CD4-positive, alpha-beta T cell treated with Interleukin-10 for 1 hour (primary cell): ENCODE measurements at regions not wholly inside any gene's neighbourhood (a gene's known extent, or its start where the extent isn't known, plus 50 kb on each side); places are given as distances from the start of the nearest gene placed in this dataset.
A peak's percentile ranks its signal among the peaks of the same experiment; 100 is the strongest.

ENCODE experiments used
- DNase-seq: peaks from one replicate; pipeline ENCODE4 v3.0.0-alpha.2; 2020

- DNase-seq, result no peak
These were observed 103.8 kb upstream of the GPR26 start for GRCh38 chr10:123562387-123562786.

DNA sequence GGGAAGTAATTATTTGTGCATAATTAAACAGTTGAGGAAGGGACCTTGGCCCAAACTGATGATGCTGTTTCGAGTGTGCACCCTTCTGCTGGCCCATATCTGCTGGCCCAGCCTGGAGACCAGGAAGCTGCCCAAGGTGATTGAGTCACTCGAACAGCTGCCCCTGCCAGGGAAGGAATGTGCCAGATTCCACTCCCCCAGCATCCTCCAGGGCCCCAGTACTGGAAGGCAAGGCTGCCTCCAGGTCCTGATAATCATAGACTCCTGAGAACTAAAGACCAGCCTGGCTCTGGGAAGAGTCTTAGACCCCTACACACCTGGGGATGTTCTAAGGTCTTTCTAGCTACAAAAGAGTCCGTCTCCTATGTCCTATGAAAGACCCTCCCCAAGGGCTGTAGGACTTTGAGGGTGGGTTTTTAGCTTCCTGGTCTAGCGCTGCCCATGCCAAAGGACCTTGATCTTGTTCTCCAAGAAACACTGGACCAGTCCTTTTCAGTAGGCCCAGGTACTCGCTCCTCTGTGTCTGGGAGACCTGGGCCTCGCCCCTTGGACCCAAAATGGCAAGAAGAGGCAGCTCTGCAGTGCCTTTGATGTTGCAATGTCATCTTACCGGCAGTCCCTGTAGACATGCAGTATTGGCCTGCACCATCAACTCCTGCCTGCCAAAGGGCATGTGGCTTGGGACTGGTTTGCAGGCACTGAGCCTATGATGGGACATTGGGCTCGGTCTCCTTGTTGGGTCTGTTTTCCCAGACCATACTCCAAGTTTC, 103.2 kb upstream of the GPR26 start:
- no peak for DNase-seq

GRCh38 chr10:123563581-123563855, 102.6 kb upstream of the GPR26 start:
- DNase-seq, result no peak

GRCh38 chr10:123563994-123564393, 102.2 kb upstream of the GPR26 start:
- no peak for DNase-seq

- no peak for DNase-seq
These were observed 101.5 kb upstream of the GPR26 start for GRCh38 chr10:123564631-123565030.

DNA sequence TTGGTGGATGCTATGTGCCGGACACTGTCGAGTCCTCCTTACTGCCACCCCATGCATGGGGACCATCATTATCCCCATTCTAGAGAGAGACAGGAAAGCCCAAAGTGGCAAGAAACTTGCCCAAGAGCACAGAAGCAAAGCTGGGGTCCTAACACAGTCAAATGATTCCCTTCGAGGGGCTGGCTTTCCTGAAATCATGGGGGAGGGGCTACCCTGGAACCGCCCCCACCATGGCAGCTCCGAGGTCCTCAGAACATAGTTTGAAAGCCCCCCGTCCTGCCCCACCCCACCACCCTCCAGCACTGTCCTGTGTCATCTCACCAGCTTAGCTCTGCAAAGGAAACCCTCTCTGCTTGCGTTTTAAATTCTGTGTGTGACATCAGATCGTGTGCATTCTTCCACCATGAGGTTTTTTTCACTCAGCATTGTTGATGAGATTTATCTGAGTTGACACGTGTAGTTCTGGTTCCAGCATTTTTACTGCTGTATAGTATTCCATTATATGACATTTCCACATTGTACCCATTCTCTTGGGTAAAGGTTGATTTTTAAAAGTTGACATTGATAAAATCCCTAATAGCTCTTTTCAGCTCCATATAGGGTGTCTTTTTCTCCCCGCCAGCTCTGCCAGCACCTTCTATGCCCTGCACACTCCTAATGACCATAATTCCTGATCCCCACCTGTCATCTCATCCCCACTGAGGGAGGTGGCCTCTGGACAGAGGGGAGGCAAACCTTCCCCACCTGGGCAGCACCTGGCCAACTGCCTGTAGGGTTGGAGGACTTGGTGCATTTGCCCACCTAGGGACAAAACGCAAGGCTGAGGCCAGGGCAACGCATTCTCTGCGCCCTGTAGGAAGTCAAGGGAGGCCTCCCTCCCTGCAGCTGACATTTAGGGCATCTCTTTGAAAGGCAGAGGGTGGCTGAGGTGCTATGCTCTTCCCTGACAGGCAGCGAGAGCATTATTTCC, 100.2 kb upstream of the GPR26 start:
- no peak for DNase-seq

DNA sequence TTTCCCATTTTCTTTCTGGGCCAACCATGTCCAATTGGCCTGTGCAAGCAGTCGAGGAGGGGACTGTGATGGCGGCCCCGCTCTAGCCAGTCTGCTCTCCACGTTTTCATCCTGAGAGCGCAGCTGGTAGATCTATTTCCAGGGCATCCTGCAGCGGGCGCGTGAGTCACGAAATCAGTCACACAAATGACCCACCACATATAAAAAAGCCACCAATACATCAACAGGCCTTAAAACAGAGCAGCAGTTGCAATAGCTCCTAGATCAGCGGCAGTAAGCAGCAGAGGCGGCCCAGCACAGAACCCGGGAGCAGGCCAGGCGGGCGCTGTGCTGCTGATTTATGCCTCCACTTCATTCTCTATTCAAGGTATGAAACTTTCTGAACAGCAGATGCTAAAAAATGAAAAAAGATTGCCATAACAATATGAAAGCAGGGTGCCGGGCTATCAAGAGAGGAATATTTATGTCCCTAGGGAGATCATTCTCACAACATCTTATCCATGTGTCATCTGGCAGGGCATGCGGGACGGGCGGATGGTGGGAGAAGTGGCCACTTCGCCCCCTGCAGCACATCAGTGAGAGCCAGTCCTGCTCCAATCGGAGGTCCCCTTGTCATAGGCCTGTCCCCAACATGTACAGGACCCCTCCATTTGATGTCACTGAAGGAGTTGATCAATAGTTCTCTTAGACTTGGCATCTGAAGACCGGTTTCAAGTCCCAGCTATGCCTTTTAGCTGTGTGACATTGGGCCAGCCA, 98.0 kb upstream of the GPR26 start:
- no peak for DNase-seq

GRCh38 chr10:123568751-123569150, 97.4 kb upstream of the GPR26 start:
- DNase-seq, result no peak

- no peak for DNase-seq
These were observed 96.6 kb upstream of the GPR26 start for GRCh38 chr10:123569436-123570035.

GRCh38 chr10:123570051-123570897, 95.9 kb upstream of the GPR26 start:
- DNase-seq, result no peak

GRCh38 chr10:123570898-123571515, 95.1 kb upstream of the GPR26 start:
- no peak for DNase-seq

DNA sequence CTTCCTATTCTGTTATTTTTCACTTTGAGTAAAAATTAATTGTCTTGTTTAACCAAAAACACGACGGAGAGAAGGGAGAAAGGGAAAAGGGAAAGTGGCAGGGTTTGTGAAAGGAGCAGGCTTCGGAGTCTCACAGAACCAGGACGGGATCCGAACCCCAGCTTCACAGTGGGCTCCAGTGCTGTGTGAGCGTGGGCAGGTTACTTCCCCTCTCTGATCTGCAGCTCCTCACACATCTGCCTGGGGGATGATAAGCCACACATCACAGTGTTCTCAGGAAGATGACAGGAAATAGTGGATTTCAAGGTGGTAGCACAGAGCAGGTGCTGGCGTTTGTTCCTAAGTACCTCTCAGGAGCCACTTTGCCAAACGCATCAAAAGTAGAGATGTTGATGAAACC, 94.2 kb upstream of the GPR26 start:
- DNase-seq, result no peak

GRCh38 chr10:123573236-123574108, 92.7 kb upstream of the GPR26 start:
- DNase-seq, result peak; percentile 27

DNA sequence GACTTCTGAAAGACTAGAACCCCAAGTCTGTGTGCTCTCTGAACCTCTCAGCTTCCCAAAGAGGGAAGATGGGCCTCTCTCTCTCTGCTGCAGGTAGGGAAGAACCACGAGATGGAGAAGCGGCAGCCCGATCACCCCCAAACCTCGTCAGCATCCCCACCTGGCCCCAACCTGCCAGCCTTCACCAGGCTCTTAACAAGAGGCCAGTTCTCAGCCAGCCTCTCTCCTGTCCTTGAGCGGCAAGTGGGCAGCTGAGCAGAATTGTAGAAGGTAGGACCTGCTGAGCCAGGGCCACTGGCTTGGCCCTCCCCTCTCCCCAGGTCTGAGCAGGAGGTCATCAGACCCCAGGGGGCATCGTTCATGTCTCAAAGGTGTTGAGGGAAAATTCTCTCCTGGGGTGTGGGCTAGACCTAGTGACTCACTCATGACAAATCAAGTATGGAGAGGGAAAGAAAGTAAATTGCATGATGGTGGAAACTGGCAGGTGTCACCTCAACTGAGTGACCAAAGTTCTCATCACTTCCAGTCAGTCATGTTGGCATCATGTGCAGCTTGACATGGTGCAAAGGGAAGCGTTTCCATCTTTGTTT, 92.0 kb upstream of the GPR26 start:
- no peak for DNase-seq

DNA sequence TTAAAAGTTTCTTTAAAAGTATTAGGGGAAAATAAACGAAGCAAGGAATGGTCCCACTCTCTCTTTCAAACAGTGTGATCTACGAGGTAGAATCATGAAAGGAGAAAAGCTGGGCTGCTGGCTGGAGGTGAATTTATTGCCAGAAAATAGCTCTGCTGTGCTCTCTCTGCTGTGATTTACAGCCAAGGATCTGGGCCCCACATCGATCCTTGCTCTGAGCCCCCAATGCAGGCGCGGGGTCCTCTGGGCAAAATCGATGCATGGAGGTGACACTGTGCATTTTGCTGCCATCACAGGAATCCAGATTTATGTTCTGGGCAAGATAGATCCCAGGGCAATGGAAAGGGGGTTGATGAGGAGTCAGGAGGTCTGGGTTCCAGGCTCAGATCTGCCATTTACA, 91.0 kb upstream of the GPR26 start:
- DNase-seq, result no peak

GRCh38 chr10:123576706-123577105, 89.4 kb upstream of the GPR26 start:
- DNase-seq, result no peak

DNA sequence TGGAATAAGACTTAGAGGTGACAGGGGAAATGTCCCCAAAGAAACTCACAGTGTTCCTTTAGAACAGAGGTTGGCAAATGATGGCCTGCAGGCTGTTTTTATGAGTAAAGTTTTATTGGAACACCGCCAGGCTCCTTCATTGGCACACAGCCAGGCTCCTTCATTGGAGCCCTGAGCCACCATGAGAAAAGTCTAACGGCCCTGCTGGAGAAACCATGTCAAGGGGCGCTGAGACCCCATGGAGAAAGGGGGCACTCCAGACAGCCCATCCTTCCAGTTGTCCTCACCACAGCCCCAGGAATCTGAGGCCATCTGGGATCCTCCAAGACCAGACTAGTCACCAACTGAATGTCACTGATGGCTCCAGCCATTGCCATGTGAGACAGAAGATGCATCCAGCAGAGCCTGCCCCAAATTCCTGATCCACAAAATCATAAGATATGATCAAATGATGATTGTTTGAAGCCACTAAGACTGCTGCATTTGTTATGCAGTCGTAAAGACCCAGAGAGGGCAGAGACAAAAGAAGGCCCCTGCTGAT, 88.2 kb upstream of the GPR26 start:
- no peak for DNase-seq

DNA sequence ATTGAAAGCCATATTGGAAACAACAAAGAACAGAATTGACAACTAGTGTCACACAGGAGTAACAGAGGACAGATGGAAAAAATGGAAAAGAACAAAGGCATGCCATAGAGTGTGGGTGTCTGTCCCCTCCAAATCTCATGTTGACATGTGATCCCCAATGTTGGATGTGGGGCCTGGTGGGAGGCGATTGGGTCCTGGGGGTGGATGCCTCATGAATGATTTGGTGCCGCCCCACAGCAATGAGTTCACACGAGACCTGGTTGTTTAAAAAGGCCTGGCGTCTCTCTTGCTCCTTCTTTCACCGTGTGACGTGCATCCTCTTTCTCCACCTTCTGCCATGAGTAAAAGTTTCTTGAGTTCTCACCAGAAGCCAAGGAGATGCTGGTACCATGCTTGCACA, 87.4 kb upstream of the GPR26 start:
- no peak for DNase-seq

GRCh38 chr10:123579675-123580074, 86.5 kb upstream of the GPR26 start:
- no peak for DNase-seq

DNA sequence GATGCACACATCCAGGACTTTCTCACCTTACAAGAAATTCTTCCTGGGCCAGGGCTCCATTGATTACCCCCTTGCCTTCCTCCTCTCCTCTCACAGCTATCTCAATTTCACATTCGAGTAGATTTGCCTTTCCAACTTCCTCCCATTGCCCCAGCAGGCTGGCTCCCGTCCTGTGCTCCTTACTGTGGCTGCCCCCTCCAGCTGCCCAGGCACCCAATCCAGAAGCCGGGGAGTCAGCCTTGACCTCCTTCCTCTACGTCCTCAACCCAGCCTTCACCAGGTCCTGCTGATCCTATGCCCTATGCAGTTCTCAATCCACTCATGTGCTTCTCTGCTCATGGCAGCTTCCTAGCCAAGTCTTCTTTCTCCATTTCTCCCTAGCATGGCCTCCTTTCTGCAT, 85.7 kb upstream of the GPR26 start:
- DNase-seq, result no peak
